Effector memory CD8-positive, alpha-beta T cell (primary cell): ENCODE measurements at regions not wholly inside any gene's neighbourhood (a gene's known extent, or its start where the extent isn't known, plus 50 kb on each side); places are given as distances from the start of the nearest gene placed in this dataset.

ENCODE experiments used
- ATAC-seq: fragments of 150-1000 bp; cut with Tn5 transposase; replicated peaks from 2 replicates; pipeline ENCODE4 v1.10.0; 2021; ENCODE audit warnings: mild to moderate bottlenecking, moderate library complexity
- DNase-seq, 3 experiments: peaks; one replicate each; pipeline ENCODE4 v3.0.0; 2021
- H3K27ac Mint-ChIP-seq, 2 donors: one replicate each; pipeline ENCODE4 v1.8.0; 2022; ENCODE audit warnings: mild to moderate bottlenecking in 2 of 2, mixed read lengths in 2 of 2, moderate library complexity in 2 of 2
- H3K27me3 Mint-ChIP-seq, 2 donors: one replicate each; pipeline ENCODE4 v1.8.0; 2022; ENCODE audit warnings: mixed read lengths in 2 of 2
- H3K36me3 Mint-ChIP-seq: one replicate; pipeline ENCODE4 v1.8.0; 2022; ENCODE audit warnings: mild to moderate bottlenecking, moderate library complexity, mixed read lengths; ENCODE audit not compliant: insufficient read depth
- H3K4me1 Mint-ChIP-seq, 2 donors: one replicate each; pipeline ENCODE4 v1.8.0; 2022; ENCODE audit warnings: low read depth in 2 of 2, mixed read lengths in 2 of 2
- H3K4me3 Mint-ChIP-seq, 2 donors: one replicate each; pipeline ENCODE4 v1.8.0; 2022; ENCODE audit warnings: mild to moderate bottlenecking in 2 of 2, mixed read lengths in 2 of 2, moderate library complexity in 2 of 2
- H3K9me3 Mint-ChIP-seq, 2 donors: one replicate each; pipeline ENCODE4 v1.8.0; 2022; ENCODE audit warnings: mixed read lengths in 2 of 2

DNA sequence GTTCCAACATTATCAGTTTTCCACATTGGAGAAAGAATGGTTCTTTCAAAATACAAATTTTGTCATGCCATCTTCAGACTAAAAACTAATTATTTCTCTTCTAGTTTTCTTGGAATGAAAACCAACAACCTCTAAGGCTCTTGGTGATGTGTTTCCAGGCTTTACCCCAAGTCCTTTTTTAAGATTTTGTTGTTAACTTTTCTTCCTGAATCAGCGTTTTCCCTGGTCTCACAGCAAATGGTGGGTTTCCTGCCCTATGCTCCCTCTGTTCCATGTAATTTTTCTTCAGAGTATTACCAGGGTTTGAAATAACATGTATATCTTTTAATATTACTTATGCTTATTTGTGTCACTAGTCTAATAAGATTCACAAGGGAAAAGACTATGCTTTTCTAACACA, 1311.9 kb downstream of the LRFN5 start:
- Mint-ChIP-seq H3K27ac (no peak overlapping the region), H3K9me3 (peaks cover 12 to 24% of the 10 kb centered on the region in 2 donors), H3K4me1 (no peaks in the 10 kb centered on the region), H3K36me3 (no peaks in the 10 kb centered on the region), H3K4me3 (no peak overlapping the region), H3K27me3 (no peaks in the 10 kb centered on the region)
- DNase-seq (no peak), ATAC-seq (no peak)

DNA sequence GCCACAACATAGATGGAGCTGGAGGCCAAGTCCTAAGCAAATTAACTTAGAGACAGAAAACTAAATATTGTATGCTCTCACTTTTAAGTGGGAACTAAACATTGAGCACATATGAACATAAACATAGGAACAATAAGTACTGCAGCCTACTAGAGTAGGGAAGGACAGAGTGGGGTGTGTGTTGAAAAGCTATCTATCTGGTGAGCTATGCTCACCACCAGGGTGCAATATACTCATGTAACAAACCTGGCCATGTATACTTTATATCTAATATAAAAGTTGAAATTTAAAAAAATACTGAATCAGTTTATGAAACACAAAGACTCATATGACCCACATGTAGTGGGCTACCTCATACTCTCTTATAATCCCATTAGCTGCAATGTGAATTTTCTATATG, 1305.0 kb downstream of the LRFN5 start:
- Mint-ChIP-seq H3K9me3 (peaks cover 7 to 23% of the 10 kb centered on the region in 2 donors), H3K27me3 (no peaks in the 10 kb centered on the region), H3K4me3 (no peak overlapping the region), H3K4me1 (no peaks in the 10 kb centered on the region), H3K27ac (no peak overlapping the region), H3K36me3 (no peaks in the 10 kb centered on the region)
- DNase-seq (no peak), ATAC-seq (no peak)

DNA sequence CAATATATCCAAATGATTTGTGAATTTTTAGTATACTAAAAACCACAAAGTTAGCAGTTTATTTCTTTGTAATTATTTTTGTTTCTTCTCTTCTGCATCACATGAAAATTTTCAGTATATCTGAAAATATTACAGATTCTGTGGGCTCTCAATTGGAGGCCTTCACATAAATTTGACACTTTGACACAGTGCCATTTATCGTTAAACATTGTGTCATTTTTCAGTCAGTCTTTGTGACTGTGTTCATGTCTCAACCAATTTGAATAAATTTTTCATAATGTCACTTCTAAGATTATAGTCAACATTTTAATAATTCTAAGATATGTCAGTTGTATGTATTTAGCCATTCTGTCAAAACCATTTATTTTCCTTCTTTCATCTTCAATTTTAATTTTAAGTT, 1303.0 kb downstream of the LRFN5 start:
- Mint-ChIP-seq H3K4me1 (no peaks in the 10 kb centered on the region), H3K9me3 (peaks cover 3 to 13% of the 10 kb centered on the region in 2 donors), H3K4me3 (no peak overlapping the region), H3K36me3 (no peaks in the 10 kb centered on the region), H3K27ac (no peak overlapping the region), H3K27me3 (no peaks in the 10 kb centered on the region)
- ATAC-seq (no peak), DNase-seq (no peak)

DNA sequence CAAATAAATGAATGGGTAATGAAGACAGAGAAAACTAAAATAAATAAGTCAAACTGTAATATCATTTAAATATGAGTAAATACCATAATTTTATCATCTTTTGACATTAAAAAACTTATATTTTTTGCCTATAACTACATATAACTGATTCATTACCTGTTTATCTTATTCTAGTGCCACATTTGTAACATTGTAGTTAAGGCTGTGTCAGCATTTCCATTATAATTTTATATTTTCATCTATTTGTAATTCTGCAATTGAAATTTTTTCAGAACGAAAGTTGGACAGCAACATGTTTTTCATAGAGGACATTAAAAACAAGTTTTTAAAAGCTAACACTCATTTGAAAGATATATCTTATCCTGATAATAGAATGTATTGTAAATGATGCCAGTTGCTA, 1286.5 kb downstream of the LRFN5 start:
- H3K27ac Mint-ChIP-seq = no peak overlapping the region
- ATAC-seq (no peak), DNase-seq (no peak)
- H3K9me3 Mint-ChIP-seq = peaks cover 1 to 12% of the 10 kb centered on the region in 2 donors
- no peaks in the 10 kb centered on the region for H3K36me3 Mint-ChIP-seq
- no peaks in the 10 kb centered on the region for H3K27me3 Mint-ChIP-seq
- no peaks in the 10 kb centered on the region for H3K4me1 Mint-ChIP-seq
- no peak overlapping the region for H3K4me3 Mint-ChIP-seq

DNA sequence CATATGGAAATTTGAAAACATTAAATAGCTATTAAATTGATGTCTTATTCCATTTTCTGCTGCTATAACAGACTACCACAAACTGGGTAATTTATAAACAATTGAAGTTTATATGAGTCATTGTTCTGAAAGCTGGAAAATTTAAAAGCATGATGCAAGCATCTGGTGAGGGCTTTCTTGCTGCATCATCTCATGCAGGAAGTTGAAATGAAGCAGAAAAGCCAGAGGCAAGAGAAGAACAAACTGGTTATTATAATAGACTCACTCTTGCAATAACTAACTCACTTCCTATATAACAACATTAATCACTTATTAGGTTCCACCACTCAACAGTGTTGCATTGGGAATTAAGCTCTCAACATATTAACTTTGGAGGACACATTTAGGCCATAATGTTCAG, 1277.4 kb downstream of the LRFN5 start:
- Mint-ChIP-seq H3K27ac (no peak overlapping the region), H3K27me3 (no peaks in the 10 kb centered on the region), H3K9me3 (peaks cover 7 to 12% of the 10 kb centered on the region in 2 donors), H3K4me1 (no peaks in the 10 kb centered on the region), H3K36me3 (no peaks in the 10 kb centered on the region), H3K4me3 (no peak overlapping the region)
- no peak for DNase-seq
- no peak for ATAC-seq

DNA sequence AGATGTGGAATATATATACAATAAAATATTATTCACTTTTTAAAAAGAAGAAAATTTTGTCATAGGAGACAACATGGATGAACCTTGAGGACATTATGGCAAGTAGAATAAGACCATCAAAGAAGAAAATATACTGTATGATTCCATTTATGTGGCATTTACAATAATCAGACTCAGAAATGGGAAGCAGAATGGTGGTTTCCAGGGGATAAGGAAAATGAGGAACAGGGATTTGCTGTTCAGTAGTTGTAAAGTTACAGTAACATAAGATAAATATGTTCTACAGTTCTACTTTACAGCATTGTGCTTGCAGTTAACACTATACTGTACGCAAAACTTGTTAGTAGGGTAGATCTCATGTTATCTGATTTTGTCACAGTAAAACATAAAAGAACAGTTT, 1271.0 kb downstream of the LRFN5 start:
- DNase-seq = no peak
- no peaks in the 10 kb centered on the region for H3K4me1 Mint-ChIP-seq
- ATAC-seq = no peak
- no peak overlapping the region for H3K27ac Mint-ChIP-seq
- no peaks in the 10 kb centered on the region for H3K27me3 Mint-ChIP-seq
- peaks cover 12 to 27% of the 10 kb centered on the region in 2 donors for H3K9me3 Mint-ChIP-seq
- no peak overlapping the region for H3K4me3 Mint-ChIP-seq
- H3K36me3 Mint-ChIP-seq = no peaks in the 10 kb centered on the region

DNA sequence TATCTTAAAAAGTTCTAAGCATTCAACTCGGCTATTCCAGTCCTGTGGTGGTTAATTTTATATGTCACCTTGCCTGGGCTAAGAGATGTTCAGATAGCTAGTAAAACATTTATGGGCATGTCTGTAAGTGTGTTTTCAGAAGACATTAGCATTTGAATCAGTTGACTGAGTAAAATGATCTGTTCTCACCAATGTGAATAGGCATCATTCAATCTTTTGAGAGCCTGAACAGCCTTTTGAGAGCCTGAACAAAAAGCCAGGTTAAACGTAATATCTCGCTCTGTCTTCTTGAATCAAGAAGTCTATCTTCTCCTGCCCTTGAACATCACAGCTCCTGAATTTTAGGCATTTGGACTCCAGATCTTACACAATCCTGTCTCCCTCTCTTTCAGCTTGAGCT, 1266.1 kb downstream of the LRFN5 start:
- Mint-ChIP-seq H3K27me3 (no peaks in the 10 kb centered on the region), H3K9me3 (peaks cover 8 to 9% of the 10 kb centered on the region in 2 donors), H3K4me1 (no peaks in the 10 kb centered on the region), H3K36me3 (no peaks in the 10 kb centered on the region), H3K4me3 (no peak overlapping the region), H3K27ac (no peak overlapping the region)
- DNase-seq = no peak
- no peak for ATAC-seq

DNA sequence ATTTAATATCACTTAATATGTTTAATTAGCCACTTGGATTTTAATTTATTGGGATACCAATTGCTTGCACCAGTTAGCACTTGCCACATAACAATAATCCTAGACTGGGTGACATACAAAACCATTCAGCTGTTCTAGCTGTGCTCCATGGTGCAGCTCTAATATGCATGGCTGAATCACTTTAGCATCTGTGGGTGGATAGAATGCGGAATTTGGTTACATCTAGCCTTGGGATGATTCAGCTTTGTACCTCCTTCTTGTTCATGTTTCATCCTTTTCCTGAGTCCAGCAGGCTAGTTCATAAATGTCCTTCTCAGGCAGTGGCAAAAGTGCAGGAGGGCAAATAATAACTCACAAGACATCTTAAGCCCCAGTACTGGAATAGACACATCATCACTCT, 1263.0 kb downstream of the LRFN5 start:
- DNase-seq = no peak
- Mint-ChIP-seq H3K4me1 (no peaks in the 10 kb centered on the region), H3K27ac (no peak overlapping the region), H3K36me3 (no peaks in the 10 kb centered on the region), H3K9me3 (peaks cover 2 to 14% of the 10 kb centered on the region in 2 donors), H3K27me3 (no peaks in the 10 kb centered on the region), H3K4me3 (no peak overlapping the region)
- no peak for ATAC-seq

DNA sequence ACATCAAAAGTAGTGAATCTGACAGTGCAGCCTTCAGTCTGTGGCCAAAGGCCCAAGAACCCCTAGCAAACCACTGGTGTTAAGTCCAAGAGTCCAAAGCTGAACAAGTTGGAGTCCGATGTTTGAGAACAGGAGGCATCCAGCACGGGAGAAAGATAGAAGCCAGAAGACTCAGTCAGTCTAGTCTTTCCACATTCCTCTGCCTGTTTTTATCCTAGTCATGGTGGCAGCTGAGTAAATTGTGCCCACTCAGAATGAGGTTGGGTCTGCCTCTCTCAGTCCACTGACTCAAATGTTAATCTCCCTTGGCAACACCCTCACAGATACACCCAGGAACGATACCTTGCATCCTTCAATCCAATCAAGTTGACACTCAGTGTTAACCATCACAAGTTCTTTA, 1255.4 kb downstream of the LRFN5 start:
- no peak for DNase-seq
- Mint-ChIP-seq H3K36me3 (no peaks in the 10 kb centered on the region), H3K27me3 (no peaks in the 10 kb centered on the region), H3K4me3 (no peak overlapping the region), H3K4me1 (no peaks in the 10 kb centered on the region), H3K9me3 (peaks cover 6 to 7% of the 10 kb centered on the region in 2 donors), H3K27ac (no peak overlapping the region)
- ATAC-seq = no peak

DNA sequence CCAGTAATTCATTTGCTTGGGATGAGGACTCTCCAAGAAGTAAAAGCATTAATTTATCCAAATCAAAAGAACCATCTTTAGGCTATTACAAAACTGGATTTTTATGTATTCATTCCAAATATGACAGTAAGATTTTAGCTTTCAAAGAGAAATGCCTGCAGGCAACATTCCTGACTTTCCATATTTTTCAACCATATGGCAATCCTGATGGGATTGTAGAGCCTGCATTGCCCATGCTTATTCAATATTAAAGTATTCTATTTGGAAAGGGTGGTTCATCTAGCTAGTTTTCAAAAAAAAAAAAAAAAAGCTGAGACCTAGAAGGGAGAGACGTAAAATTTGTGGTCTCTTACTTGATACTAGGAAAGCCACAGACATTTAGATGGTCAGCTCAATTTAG, 1253.7 kb downstream of the LRFN5 start:
- no peaks in the 10 kb centered on the region for H3K4me1 Mint-ChIP-seq
- no peaks in the 10 kb centered on the region for H3K27me3 Mint-ChIP-seq
- no peak for DNase-seq
- ATAC-seq = no peak
- H3K9me3 Mint-ChIP-seq = peaks cover 7 to 9% of the 10 kb centered on the region in 2 donors
- H3K4me3 Mint-ChIP-seq = no peak overlapping the region
- H3K27ac Mint-ChIP-seq = no peak overlapping the region
- H3K36me3 Mint-ChIP-seq = no peaks in the 10 kb centered on the region

DNA sequence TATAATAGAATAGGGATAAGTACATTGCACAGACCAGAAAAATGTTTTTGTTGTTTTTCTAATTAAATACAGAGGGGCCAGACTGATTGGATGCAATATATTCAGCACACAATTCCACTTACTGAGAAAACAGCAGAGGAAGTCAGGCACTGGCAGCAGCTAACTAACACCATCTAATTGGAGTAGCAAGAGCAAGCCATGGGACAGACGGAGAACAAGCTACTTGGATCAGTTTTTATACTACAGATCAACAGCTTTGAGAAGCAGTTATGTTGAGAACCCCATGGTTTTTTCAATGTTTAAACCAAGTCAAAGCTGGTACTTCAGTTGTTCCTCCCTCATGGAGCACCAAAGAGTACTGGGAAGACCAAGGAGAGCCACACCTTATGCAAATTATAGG, 1249.4 kb downstream of the LRFN5 start:
- ATAC-seq = no peak
- H3K27ac Mint-ChIP-seq = no peak overlapping the region

DNA sequence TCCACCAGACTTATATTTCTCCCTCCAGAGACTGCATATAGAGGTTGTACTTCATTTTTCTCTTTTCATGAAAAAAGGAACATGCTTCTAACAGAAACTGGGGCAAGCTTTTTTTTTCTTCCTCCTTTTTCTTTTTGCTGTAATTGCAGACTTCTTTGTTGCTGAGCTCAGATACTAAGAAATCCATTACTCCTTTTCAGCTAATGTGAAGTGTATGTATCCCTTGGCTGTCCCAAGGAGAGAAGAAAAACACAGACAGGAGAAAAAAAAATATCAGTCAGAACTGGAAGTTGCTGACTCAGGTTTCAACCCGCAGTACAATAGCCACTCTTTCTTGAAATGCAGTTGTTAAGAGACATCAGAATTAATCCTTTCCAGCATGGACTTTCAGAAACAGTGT, 1248.4 kb downstream of the LRFN5 start:
- ATAC-seq (no peak), DNase-seq (no peak)
- Mint-ChIP-seq H3K4me1 (no peaks in the 10 kb centered on the region), H3K27ac (no peak overlapping the region), H3K9me3 (peaks cover 0 to 7% of the 10 kb centered on the region in 2 donors), H3K4me3 (no peak overlapping the region), H3K27me3 (no peaks in the 10 kb centered on the region), H3K36me3 (no peaks in the 10 kb centered on the region)

More for the DNA sequence above, 1249.4 kb downstream of the LRFN5 start:
- Mint-ChIP-seq H3K4me3 (no peak overlapping the region), H3K36me3 (no peaks in the 10 kb centered on the region), H3K27me3 (no peaks in the 10 kb centered on the region), H3K4me1 (no peaks in the 10 kb centered on the region), H3K9me3 (peaks cover 3 to 8% of the 10 kb centered on the region in 2 donors)
- no peak for DNase-seq

DNA sequence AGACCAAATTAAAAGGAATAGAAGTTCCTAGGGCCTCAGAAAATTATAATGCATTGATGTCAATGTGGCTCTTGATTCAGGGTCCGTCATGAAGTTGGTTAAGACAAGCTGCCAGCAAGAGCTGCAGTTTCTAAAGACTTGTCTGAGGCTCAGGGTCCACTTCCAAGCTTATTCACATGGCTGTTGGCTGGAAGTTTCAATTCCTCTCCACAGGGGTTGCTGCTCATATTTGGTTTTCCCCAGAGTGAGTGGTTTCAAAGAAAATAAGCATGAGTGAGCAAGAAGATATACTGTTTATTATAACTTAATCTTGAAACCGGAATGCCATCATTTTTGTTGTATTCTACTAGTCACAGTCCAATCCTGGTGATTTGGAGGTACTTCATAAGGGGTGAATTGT, 1247.4 kb downstream of the LRFN5 start:
- ATAC-seq = no peak
- H3K36me3 Mint-ChIP-seq = no peaks in the 10 kb centered on the region
- H3K9me3 Mint-ChIP-seq = peaks cover 0 to 3% of the 10 kb centered on the region in 2 donors
- no peak overlapping the region for H3K4me3 Mint-ChIP-seq
- no peak overlapping the region for H3K27ac Mint-ChIP-seq
- no peaks in the 10 kb centered on the region for H3K27me3 Mint-ChIP-seq
- no peaks in the 10 kb centered on the region for H3K4me1 Mint-ChIP-seq
- DNase-seq = no peak

DNA sequence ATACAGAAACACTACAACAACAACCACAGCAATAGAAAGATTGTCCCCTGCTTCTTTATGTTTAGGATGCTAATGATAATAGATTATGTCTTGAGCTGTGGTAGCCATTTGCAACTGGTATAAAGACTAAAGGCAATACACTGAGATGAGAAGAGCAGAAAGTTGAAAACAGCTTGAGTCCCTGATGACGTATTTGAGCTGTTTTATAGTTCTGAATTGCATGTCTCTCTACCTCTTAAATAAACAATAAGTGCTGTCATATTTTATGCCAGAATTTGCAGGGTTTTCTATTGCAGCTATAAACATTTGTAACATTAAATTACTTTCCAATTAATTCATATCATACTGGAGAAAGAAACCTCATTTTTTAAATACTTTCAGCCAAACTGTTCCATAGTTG, 1242.0 kb downstream of the LRFN5 start:
- no peak overlapping the region for H3K27ac Mint-ChIP-seq
- ATAC-seq (no peak), DNase-seq (no peak)
- H3K36me3 Mint-ChIP-seq = no peaks in the 10 kb centered on the region
- H3K27me3 Mint-ChIP-seq = no peaks in the 10 kb centered on the region
- no peak overlapping the region for H3K4me3 Mint-ChIP-seq
- H3K9me3 Mint-ChIP-seq = peaks cover 5 to 7% of the 10 kb centered on the region in 2 donors
- no peaks in the 10 kb centered on the region for H3K4me1 Mint-ChIP-seq

DNA sequence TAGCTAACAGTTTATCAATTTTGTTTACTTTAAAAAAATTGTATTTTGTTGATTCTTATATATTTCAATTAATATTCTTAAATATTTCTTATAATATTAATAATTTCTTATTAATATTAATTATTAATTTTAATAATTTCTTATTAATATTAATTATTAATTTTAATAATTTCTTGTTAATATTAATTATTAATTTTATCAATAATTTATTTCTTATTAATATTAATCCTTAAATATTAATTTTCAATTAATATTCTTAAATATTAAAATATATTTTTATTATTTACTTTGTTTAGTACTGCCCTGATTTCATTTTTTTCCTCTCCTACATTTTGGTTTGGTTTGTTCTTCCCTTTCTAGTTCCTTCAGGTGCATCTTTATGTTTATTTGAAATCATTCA, 1208.1 kb downstream of the LRFN5 start:
- Mint-ChIP-seq H3K9me3 (peaks cover 3 to 7% of the 10 kb centered on the region in 2 donors), H3K4me3 (no peak overlapping the region), H3K27ac (no peak overlapping the region), H3K4me1 (no peaks in the 10 kb centered on the region), H3K36me3 (no peaks in the 10 kb centered on the region), H3K27me3 (no peaks in the 10 kb centered on the region)
- no peak for ATAC-seq
- DNase-seq = no peak
